PC-9 (cell line): ENCODE measurements at regions not wholly inside any gene's neighbourhood (a gene's known extent, or its start where the extent isn't known, plus 50 kb on each side); places are given as distances from the start of the nearest gene placed in this dataset.

Experiments
- BruUV-seq: library from RNA; stranded (reverse); fragments of 400-500 nt; replicated peaks from 2 replicates; lab custom pipeline; 2021; lab: Mats Ljungman, UMichigan
- CTCF ChIA-PET: fragments of 300-600 bp; sonication (Branson Sonifier 250); formaldehyde crosslinking; loops from one replicate; lab custom pipeline; 2022; ENCODE audit warnings: antibody characterized with exemption; lab: Charles Lee
- POLR2A ChIA-PET: fragments of 300-600 bp; sonication (Branson Sonifier 250); formaldehyde crosslinking; loops from one replicate; lab custom pipeline; 2022; ENCODE audit warnings: antibody characterized with exemption; ENCODE audit not compliant: unreplicated experiment; lab: Charles Lee
- DNase-seq, 2 experiments: peaks; one replicate each; pipeline versions ENCODE4 v3.0.0 to v3.0.0-alpha.2; 2015 to 2022; ENCODE audit warnings: mixed read lengths in 1 of 2
- H2AFZ ChIP-seq: fragments of 200-600 bp; sonication (generic); 2 replicates; pipeline ENCODE4 v1.8.1; 2017; ENCODE audit warnings: antibody characterized with exemption
- H3F3A ChIP-seq: fragments of 200-600 bp; sonication (generic); 2 replicates; pipeline ENCODE4 v1.8.1; 2017; ENCODE audit warnings: antibody characterized with exemption, mild to moderate bottlenecking, low read depth; ENCODE audit not compliant: insufficient read depth
- H3K27ac ChIP-seq: fragments of 200-600 bp; sonication (generic); 2 replicates; pipeline ENCODE4 v1.6.1; 2016; ENCODE audit warnings: mixed run types
- H3K27me3 ChIP-seq: fragments of 200-600 bp; sonication (generic); 2 replicates; pipeline ENCODE4 v1.6.1; 2016; ENCODE audit warnings: low read depth, mixed run types; ENCODE audit not compliant: insufficient read depth
- H3K36me3 ChIP-seq: fragments of 200-600 bp; sonication (generic); 2 replicates; pipeline ENCODE4 v1.6.1; 2016; ENCODE audit warnings: low read depth, mixed run types
- H3K4me1 ChIP-seq: fragments of 200-600 bp; sonication (generic); replicated peaks from 2 replicates; pipeline ENCODE4 v1.6.1; 2016; ENCODE audit warnings: mixed run types; ENCODE audit not compliant: insufficient read depth
- H3K4me2 ChIP-seq: fragments of 200-600 bp; sonication (generic); 2 replicates; pipeline ENCODE4 v1.6.1; 2017; ENCODE audit warnings: mixed run types
- H3K4me3 ChIP-seq: fragments of 200-600 bp; sonication (generic); 2 replicates; pipeline ENCODE4 v1.6.1; 2016; ENCODE audit warnings: mixed run types
- H3K79me2 ChIP-seq: fragments of 200-600 bp; sonication (generic); 2 replicates; pipeline ENCODE4 v1.6.1; 2017; ENCODE audit warnings: low read depth, mixed run types
- H3K9me2 ChIP-seq: fragments of 200-600 bp; sonication (generic); 2 replicates; pipeline ENCODE4 v1.8.1; 2017; ENCODE audit warnings: mild to moderate bottlenecking; ENCODE audit not compliant: insufficient read depth
- H3K9me3 ChIP-seq: fragments of 200-600 bp; sonication (generic); 2 replicates; pipeline ENCODE4 v1.8.1; 2016; ENCODE audit warnings: low read depth; ENCODE audit not compliant: insufficient read depth
- H4K20me1 ChIP-seq: fragments of 200-600 bp; sonication (generic); 2 replicates; pipeline ENCODE4 v1.8.1; 2017; ENCODE audit not compliant: insufficient read depth
- EZH2 ChIP-seq: fragments of 200-600 bp; sonication (generic); IDR thresholded peaks from 2 replicates; pipeline ENCODE4 v1.8.0; 2017; ENCODE audit warnings: antibody characterized with exemption, low read depth
- intact Hi-C: fragments of 100-400 bp; cut with micrococcal nuclease; formaldehyde crosslinking; loops from one replicate; pipeline ENCODE4 v1.10.0; 2022; ENCODE audit not compliant: unreplicated experiment
- TF ChIP-seq, protein P1 (sequence below): fragments of 200-600 bp; sonication (generic); conservative IDR thresholded peaks from 2 replicates; pipeline ENCODE4 v1.6.1; 2017; ENCODE audit warnings: mixed run types, antibody characterized with exemption, mild to moderate bottlenecking, moderate library complexity

DNA sequence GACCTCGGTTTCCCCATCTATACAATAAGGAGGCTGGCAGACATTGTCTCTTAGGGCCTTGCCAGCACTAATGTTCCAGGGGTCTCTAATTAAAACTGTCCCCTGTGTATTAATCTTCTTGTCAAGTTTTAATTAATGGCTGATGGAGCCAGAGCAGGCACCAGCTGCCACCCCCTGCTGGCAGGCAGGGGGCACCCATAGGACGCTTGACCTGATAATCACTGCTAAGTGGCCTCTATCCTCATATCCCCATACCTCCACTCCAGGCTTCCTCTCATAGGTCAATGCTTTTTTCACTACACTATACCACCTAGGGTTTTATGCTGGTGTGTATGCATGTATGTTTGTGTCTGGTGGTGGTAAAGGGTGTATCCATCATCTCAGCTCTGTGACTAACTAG lies 89.4 kb downstream of the EFNB1 start:
- H4K20me1 ChIP-seq = no peaks in the 10 kb centered on the region
- H3K4me1 ChIP-seq = no peaks in the 10 kb centered on the region
- ChIA-PET CTCF (no interaction called here), POLR2A (no interaction called here)
- TF ChIP-seq EZH2 = no peak
- TF ChIP-seq, protein P1, sequence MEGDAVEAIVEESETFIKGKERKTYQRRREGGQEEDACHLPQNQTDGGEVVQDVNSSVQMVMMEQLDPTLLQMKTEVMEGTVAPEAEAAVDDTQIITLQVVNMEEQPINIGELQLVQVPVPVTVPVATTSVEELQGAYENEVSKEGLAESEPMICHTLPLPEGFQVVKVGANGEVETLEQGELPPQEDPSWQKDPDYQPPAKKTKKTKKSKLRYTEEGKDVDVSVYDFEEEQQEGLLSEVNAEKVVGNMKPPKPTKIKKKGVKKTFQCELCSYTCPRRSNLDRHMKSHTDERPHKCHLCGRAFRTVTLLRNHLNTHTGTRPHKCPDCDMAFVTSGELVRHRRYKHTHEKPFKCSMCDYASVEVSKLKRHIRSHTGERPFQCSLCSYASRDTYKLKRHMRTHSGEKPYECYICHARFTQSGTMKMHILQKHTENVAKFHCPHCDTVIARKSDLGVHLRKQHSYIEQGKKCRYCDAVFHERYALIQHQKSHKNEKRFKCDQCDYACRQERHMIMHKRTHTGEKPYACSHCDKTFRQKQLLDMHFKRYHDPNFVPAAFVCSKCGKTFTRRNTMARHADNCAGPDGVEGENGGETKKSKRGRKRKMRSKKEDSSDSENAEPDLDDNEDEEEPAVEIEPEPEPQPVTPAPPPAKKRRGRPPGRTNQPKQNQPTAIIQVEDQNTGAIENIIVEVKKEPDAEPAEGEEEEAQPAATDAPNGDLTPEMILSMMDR = no peak; the same call in 1 of the 2 replicates
- H3F3A ChIP-seq = no peaks in the 10 kb centered on the region
- no TSS peak for BruUV-seq
- no peak for DNase-seq
- H3K4me2 ChIP-seq = no peak overlapping the region
- no peaks in the 10 kb centered on the region for H3K9me2 ChIP-seq
- H3K79me2 ChIP-seq = no peaks in the 10 kb centered on the region
- H3K4me3 ChIP-seq = no peak overlapping the region
- no peak overlapping the region for H3K27ac ChIP-seq
- H3K9me3 ChIP-seq = no peaks in the 10 kb centered on the region
- intact Hi-C loops = no loop called here
- H3K36me3 ChIP-seq = no peaks in the 10 kb centered on the region
- H2AFZ ChIP-seq = no peak overlapping the region
- no peaks in the 10 kb centered on the region for H3K27me3 ChIP-seq

DNA sequence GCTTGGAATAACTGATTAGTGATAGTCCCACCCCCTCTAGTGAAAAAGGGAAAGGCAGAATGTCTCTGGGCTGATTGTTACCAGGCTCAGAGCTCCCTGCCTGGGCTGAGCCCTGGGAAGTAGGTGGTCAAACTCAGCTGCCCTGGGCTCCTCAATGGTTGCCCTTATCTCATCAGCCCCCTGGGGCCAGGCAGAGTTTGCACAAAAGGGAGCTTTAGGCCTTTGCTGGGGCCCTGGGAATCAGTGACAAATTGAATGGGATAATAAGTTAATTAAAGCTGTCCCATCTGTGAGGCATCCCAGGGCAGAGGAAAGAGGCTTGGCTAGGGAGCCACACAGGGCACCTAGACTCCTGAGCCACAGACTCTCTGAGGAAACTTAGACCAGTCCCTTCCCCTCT lies 89.0 kb downstream of the EFNB1 start:
- Histone ChIP-seq H3K9me3 (no peaks in the 10 kb centered on the region), H3K27me3 (no peaks in the 10 kb centered on the region), H3F3A (no peaks in the 10 kb centered on the region), H3K4me1 (no peaks in the 10 kb centered on the region), H3K4me3 (no peak overlapping the region), H3K36me3 (no peaks in the 10 kb centered on the region), H3K9me2 (no peaks in the 10 kb centered on the region), H4K20me1 (no peaks in the 10 kb centered on the region), H3K79me2 (no peaks in the 10 kb centered on the region), H3K4me2 (no peak overlapping the region), H2AFZ (no peak overlapping the region), H3K27ac (no peak overlapping the region)
- intact Hi-C loops = no loop called here
- BruUV-seq = no TSS peak
- POLR2A ChIA-PET = no interaction called here
- CTCF ChIA-PET = no interaction called here
- TF ChIP-seq, protein P1 = no peak
- TF ChIP-seq EZH2 = no peak
- no peak for DNase-seq

DNA sequence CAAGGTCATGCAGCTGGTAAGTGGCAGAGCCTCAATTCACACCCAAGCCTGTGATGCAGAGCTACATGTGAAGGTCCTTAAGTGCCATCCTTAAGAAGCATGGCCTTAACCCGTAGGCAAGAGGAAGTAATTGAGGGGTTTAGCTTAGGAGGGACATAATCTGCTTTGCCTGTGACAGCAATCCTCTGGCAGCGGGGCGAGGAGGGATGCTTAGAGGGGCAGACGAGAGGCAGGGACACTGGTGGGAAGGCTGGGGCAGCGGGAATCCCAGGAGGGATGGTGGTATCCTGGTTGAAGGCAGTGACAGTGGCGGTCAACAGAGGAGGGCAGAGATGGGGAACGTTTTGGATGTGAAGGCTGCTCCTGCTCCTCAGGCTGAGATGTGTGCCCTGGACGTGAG lies 88.1 kb downstream of the EFNB1 start:
- no TSS peak for BruUV-seq

More for the DNA sequence above, 88.1 kb downstream of the EFNB1 start:
- H3K27ac ChIP-seq = no peak overlapping the region
- no peaks in the 10 kb centered on the region for H3K79me2 ChIP-seq
- DNase-seq = no peak
- no peak overlapping the region for H3K4me2 ChIP-seq
- H4K20me1 ChIP-seq = no peaks in the 10 kb centered on the region
- POLR2A ChIA-PET = no interaction called here
- TF ChIP-seq, protein P1 = no peak
- no peak for TF ChIP-seq EZH2
- no peaks in the 10 kb centered on the region for H3K36me3 ChIP-seq
- H3K9me3 ChIP-seq = no peaks in the 10 kb centered on the region
- no peak overlapping the region for H3K4me3 ChIP-seq
- no peaks in the 10 kb centered on the region for H3K9me2 ChIP-seq
- H3K4me1 ChIP-seq = no peaks in the 10 kb centered on the region
- no peaks in the 10 kb centered on the region for H3F3A ChIP-seq
- CTCF ChIA-PET = no interaction called here
- intact Hi-C loops = no loop called here
- no peaks in the 10 kb centered on the region for H3K27me3 ChIP-seq
- no peak overlapping the region for H2AFZ ChIP-seq
